ENCODE measurements at regions not wholly inside any gene's neighbourhood (a gene's known extent, or its start where the extent isn't known, plus 50 kb on each side); places are given as distances from the start of the nearest gene placed in this dataset.

DNA sequence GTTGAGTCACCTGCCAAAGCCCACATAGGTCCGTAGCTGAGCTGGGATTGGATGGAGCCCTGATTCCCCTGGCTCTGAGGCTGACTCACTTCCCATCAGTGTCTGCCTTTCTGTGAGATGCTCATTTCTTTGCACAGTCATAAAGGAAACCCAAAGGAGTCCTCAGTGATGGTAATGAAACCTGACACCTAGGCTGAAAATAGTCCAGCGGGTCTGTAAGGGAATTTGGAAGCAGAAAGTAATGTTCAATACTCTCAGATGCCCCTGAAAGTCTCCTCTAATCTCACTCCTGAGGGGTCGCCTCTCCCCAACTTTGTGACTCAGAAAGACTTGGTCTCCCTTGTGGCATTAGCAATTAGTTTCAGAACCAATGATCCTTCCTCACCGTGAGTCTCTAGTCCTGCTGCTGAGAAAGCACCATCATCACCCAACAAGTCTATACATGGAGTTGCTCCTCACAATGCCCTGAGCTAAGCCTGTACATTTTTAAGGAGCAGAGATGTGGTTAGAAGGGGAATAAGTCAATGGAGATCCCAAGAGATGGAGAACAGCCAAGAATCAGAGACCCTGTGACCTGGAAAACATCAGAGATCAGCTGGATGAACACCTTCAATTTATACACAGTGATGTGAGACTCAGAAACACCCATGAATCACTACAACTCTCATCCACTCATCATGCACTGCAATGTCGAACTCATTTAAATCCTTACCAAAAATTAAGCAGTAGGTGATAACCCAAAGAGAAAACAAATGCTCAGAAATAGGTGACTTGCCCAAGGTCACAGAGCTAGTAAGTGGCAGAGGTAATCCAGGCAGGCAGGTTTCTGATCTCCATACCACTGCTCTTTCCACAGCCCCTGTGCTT, 219.0 kb upstream of the CPEB2 start:
- Histone ChIP-seq H3K79me2 (ENCODE audit: insufficient read depth, low read length) (no peaks in the 10 kb centered on the region), H3K27ac (ENCODE audit: low read depth, low read length) (peak overlapping the region; percentile 55), H2AFZ (ENCODE audit: low read length) (peak overlapping the region; percentile 72), H3K4me2 (ENCODE audit: insufficient read depth, low read length) (peak overlapping the region; percentile 48), H3K36me3 (ENCODE audit: insufficient read depth, low read length) (no peaks in the 10 kb centered on the region), H3K27me3 (ENCODE audit: insufficient read depth, low read length) (no peaks in the 10 kb centered on the region), H3K9me3 (ENCODE audit: low read depth, low read length) (no peaks in the 10 kb centered on the region), H4K20me1 (ENCODE audit: insufficient read depth, low read length) (no peaks in the 10 kb centered on the region), H3K4me1 (ENCODE audit: insufficient read depth, low read length) (peaks cover 8% of the 10 kb centered on the region), H3K4me3 (ENCODE audit: insufficient read depth, low read length) (no peak overlapping the region)
- DNase-seq (ENCODE audit: insufficient read length, low spot score, missing footprints): peak; percentile 57
- no peak for TF ChIP-seq CTCF (IDR thresholded peaks at IDR 0.05; ENCODE audit: extremely low read depth, low read depth, low read length)

DNA sequence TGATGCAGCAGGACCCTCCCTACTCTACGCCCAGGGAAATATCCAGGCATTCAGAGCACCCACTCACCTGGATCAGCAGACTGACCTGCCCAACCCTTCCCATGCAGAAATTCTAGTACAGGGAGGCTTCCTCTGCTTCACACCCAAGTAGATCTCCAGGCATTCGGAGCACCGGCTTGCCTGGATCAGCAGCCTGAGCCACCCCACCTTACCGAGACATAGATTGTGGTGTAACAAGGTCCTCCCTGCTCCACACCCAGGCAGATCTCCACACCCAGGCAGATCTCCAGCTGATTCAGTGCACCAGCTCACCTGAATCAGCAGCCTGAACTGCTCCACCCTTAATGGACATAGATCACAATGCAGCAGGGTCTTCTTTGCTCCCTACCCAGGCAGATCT, 215.1 kb upstream of the CPEB2 start:
- no peaks in the 10 kb centered on the region for H3K9me3 ChIP-seq (ENCODE audit: low read depth, low read length)
- H3K4me2 ChIP-seq (ENCODE audit: insufficient read depth, low read length): no peak overlapping the region
- no peak for DNase-seq (ENCODE audit: insufficient read length, low spot score, missing footprints)
- no peak overlapping the region for H3K27ac ChIP-seq (ENCODE audit: low read depth, low read length)
- peaks cover 8% of the 10 kb centered on the region for H3K4me1 ChIP-seq (ENCODE audit: insufficient read depth, low read length)
- H3K36me3 ChIP-seq (ENCODE audit: insufficient read depth, low read length): no peaks in the 10 kb centered on the region
- no peak for TF ChIP-seq CTCF (IDR thresholded peaks at IDR 0.05; ENCODE audit: extremely low read depth, low read depth, low read length)
- no peaks in the 10 kb centered on the region for H3K27me3 ChIP-seq (ENCODE audit: insufficient read depth, low read length)
- H2AFZ ChIP-seq (ENCODE audit: low read length): no peak overlapping the region
- no peaks in the 10 kb centered on the region for H3K79me2 ChIP-seq (ENCODE audit: insufficient read depth, low read length)
- no peak overlapping the region for H3K4me3 ChIP-seq (ENCODE audit: insufficient read depth, low read length)
- no peaks in the 10 kb centered on the region for H4K20me1 ChIP-seq (ENCODE audit: insufficient read depth, low read length)

DNA sequence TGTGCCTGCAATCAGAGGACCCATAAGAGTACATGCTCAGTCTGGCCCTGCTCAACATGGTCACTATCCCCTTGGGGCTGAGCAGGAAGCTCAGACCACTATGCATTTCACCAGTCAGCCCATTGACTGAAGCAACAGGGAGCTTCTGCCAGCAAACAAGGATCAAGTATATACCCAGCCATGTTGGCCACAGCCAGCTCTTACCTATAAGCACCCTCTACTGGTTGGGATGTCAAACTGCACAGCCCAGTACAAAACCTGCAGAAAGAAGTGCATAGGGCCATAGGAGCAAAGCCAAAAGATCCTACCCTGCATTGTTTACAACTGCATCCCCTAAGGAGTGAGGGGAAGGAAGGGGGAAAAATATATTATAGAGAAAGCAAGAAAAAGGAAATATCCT, 214.4 kb upstream of the CPEB2 start:
- no peak for DNase-seq (ENCODE audit: insufficient read length, low spot score, missing footprints)
- peaks cover 8% of the 10 kb centered on the region for H3K4me1 ChIP-seq (ENCODE audit: insufficient read depth, low read length)

More for the DNA sequence above, 214.4 kb upstream of the CPEB2 start:
- H4K20me1 ChIP-seq (ENCODE audit: insufficient read depth, low read length): no peaks in the 10 kb centered on the region
- peak; percentile 41 for TF ChIP-seq CTCF (IDR thresholded peaks at IDR 0.05; ENCODE audit: extremely low read depth, low read depth, low read length)
- H3K4me3 ChIP-seq (ENCODE audit: insufficient read depth, low read length): no peak overlapping the region
- H3K27me3 ChIP-seq (ENCODE audit: insufficient read depth, low read length): no peaks in the 10 kb centered on the region
- H2AFZ ChIP-seq (ENCODE audit: low read length): no peak overlapping the region
- no peaks in the 10 kb centered on the region for H3K9me3 ChIP-seq (ENCODE audit: low read depth, low read length)
- H3K79me2 ChIP-seq (ENCODE audit: insufficient read depth, low read length): no peaks in the 10 kb centered on the region
- no peak overlapping the region for H3K27ac ChIP-seq (ENCODE audit: low read depth, low read length)
- H3K4me2 ChIP-seq (ENCODE audit: insufficient read depth, low read length): no peak overlapping the region
- H3K36me3 ChIP-seq (ENCODE audit: insufficient read depth, low read length): no peaks in the 10 kb centered on the region
